Mesendoderm (in vitro differentiated cells): ENCODE measurements at regions not wholly inside any gene's neighbourhood (a gene's known extent, or its start where the extent isn't known, plus 50 kb on each side); places are given as distances from the start of the nearest gene placed in this dataset.

Experiments
- DNase-seq: peaks from one replicate; pipeline ENCODE4 v3.0.0; 2013
- H2AK5ac ChIP-seq: 2 replicates; pipeline ENCODE4 v1.6.1; 2013; ENCODE audit warnings: low read length, inconsistent platforms
- H2BK120ac ChIP-seq: 2 replicates; pipeline ENCODE4 v1.6.1; 2013; ENCODE audit warnings: low read depth, mild to moderate bottlenecking, low read length, moderate library complexity, mixed read lengths
- H2BK15ac ChIP-seq: replicated peaks from 2 replicates; pipeline ENCODE4 v1.6.1; 2013; ENCODE audit warnings: low read depth, mild to moderate bottlenecking, moderate library complexity
- H2BK5ac ChIP-seq: 2 replicates; pipeline ENCODE4 v1.6.1; 2013; ENCODE audit warnings: low read length, inconsistent platforms
- H3K18ac ChIP-seq: 2 replicates; pipeline ENCODE4 v1.6.1; 2013; ENCODE audit warnings: mild to moderate bottlenecking, low read length, mixed read lengths
- H3K23ac ChIP-seq: one replicate; pipeline ENCODE4 v1.6.1; 2013; ENCODE audit warnings: low read length
- H3K27ac ChIP-seq: 2 replicates; pipeline ENCODE4 v1.5.1; 2013; ENCODE audit warnings: low read depth, mild to moderate bottlenecking, inconsistent platforms, low read length, moderate library complexity
- H3K27me3 ChIP-seq: 2 replicates; pipeline ENCODE4 v1.6.1; 2013; ENCODE audit warnings: low read length, control low read depth, mild to moderate bottlenecking, inconsistent platforms; ENCODE audit not compliant: insufficient read depth, poor library complexity
- H3K36me3 ChIP-seq: 2 replicates; pipeline ENCODE4 v1.6.1; 2013; ENCODE audit warnings: low read length, inconsistent platforms; ENCODE audit not compliant: control insufficient read depth, insufficient read depth
- H3K4ac ChIP-seq: one replicate; pipeline ENCODE4 v1.6.1; 2013; ENCODE audit warnings: low read depth, mild to moderate bottlenecking, low read length, moderate library complexity
- H3K4me1 ChIP-seq: 2 replicates; pipeline ENCODE4 v1.6.1; 2013; ENCODE audit warnings: low read depth, low read length, inconsistent platforms; ENCODE audit not compliant: control insufficient read depth
- H3K4me2 ChIP-seq: 2 replicates; pipeline ENCODE4 v1.6.1; 2013; ENCODE audit warnings: low read length
- H3K4me3 ChIP-seq: 2 replicates; pipeline ENCODE4 v1.5.1; 2013; ENCODE audit warnings: mild to moderate bottlenecking, low read length
- H3K56ac ChIP-seq: one replicate; pipeline ENCODE4 v1.6.1; 2013; ENCODE audit warnings: low read length
- H3K79me1 ChIP-seq: 2 replicates; pipeline ENCODE4 v1.6.1; 2013; ENCODE audit warnings: low read length, inconsistent platforms
- H3K79me2 ChIP-seq: 2 replicates; pipeline ENCODE4 v1.6.1; 2013; ENCODE audit warnings: mild to moderate bottlenecking, low read length; ENCODE audit not compliant: control insufficient read depth, insufficient read depth
- H3K9ac ChIP-seq: 2 replicates; pipeline ENCODE4 v1.6.1; 2013; ENCODE audit warnings: low read length, inconsistent platforms
- H4K5ac ChIP-seq: one replicate; pipeline ENCODE4 v1.6.1; 2013; ENCODE audit warnings: low read length
- H4K8ac ChIP-seq: one replicate; pipeline ENCODE4 v1.6.1; 2013; ENCODE audit warnings: low read depth, mild to moderate bottlenecking, control low read depth, low read length, moderate library complexity
- WGBS: extraction: QIAGEN DNeasy Blood & Tissue Kit; methylation state at CpG from one replicate; pipeline ENCODE4 v1.1.7; 2013; ENCODE audit warnings: low lambda C conversion rate, missing lambda C conversion rate; ENCODE audit not compliant: insufficient coverage; ENCODE audit errors: extremely low coverage; 5-methylcytosine and 5-hydroxymethylcytosine counted together

GRCh38 chr4:18192901-18193300 is 171.3 kb upstream of the LCORL start:
- Histone ChIP-seq H3K36me3 (no peaks in the 10 kb centered on the region), H2BK5ac (no peak overlapping the region), H3K27me3 (no peaks in the 10 kb centered on the region), H3K4me1 (no peaks in the 10 kb centered on the region), H3K79me1 (no peaks in the 10 kb centered on the region), H3K4me3 (no peak overlapping the region), H2BK15ac (no peak overlapping the region), H3K56ac (no peak overlapping the region), H3K9ac (no peak overlapping the region), H3K27ac (no peak overlapping the region), H3K79me2 (no peaks in the 10 kb centered on the region), H2AK5ac (no peak overlapping the region), H4K5ac (no peak overlapping the region), H2BK120ac (no peak overlapping the region), H3K18ac (no peak overlapping the region), H4K8ac (no peak overlapping the region), H3K4me2 (no peak overlapping the region), H3K23ac (no peak overlapping the region), H3K4ac (no peak overlapping the region)
- WGBS, result no CpG with 5 or more reads among the region's 3 CpGs
- DNase-seq, result no peak

DNA sequence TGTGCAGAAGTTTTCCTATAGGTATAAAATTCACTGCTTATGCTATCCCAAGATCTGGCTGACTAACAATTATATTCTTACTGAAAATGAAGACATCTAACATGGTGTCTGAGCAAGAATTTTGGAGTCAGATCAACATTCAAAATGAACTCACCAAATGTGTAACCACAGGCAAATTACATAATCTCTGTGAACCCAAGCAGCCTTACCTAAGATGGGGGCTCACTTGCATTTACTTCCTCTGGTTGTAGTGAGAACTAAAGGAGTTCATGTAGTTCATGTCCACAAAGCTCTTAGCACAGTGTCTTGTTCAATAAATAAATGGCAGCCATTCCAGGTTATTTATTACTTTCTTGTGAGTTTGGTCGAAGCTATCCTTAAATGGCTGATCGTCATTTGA is 163.9 kb upstream of the LCORL start:
- Histone ChIP-seq H3K79me2 (no peaks in the 10 kb centered on the region), H3K9ac (no peak overlapping the region), H2BK5ac (no peak overlapping the region), H3K4me1 (no peaks in the 10 kb centered on the region), H3K4ac (no peak overlapping the region), H3K4me2 (no peak overlapping the region), H3K27me3 (no peaks in the 10 kb centered on the region), H3K23ac (no peak overlapping the region), H4K8ac (no peak overlapping the region), H2AK5ac (no peak overlapping the region), H2BK120ac (no peak overlapping the region), H3K36me3 (no peaks in the 10 kb centered on the region), H3K4me3 (no peak overlapping the region), H2BK15ac (no peak overlapping the region), H3K18ac (no peak overlapping the region), H3K79me1 (no peaks in the 10 kb centered on the region), H3K56ac (no peak overlapping the region), H4K5ac (no peak overlapping the region), H3K27ac (no peak overlapping the region)
- WGBS, result no CpG with 5 or more reads among the region's 2 CpGs
- no peak for DNase-seq

GRCh38 chr4:18180892-18181291 is 159.3 kb upstream of the LCORL start:
- no peak overlapping the region for H2BK15ac ChIP-seq
- H3K23ac ChIP-seq, result no peak overlapping the region
- no peak for DNase-seq
- H3K79me1 ChIP-seq, result no peaks in the 10 kb centered on the region
- H2BK5ac ChIP-seq, result no peak overlapping the region
- no peak overlapping the region for H3K9ac ChIP-seq
- no peak overlapping the region for H4K8ac ChIP-seq
- H2AK5ac ChIP-seq, result no peak overlapping the region
- no peak overlapping the region for H3K4me3 ChIP-seq
- H4K5ac ChIP-seq, result no peak overlapping the region
- no peaks in the 10 kb centered on the region for H3K79me2 ChIP-seq
- H3K4me1 ChIP-seq, result no peaks in the 10 kb centered on the region
- no peak overlapping the region for H3K56ac ChIP-seq
- no peak overlapping the region for H3K4me2 ChIP-seq
- no peaks in the 10 kb centered on the region for H3K27me3 ChIP-seq
- no peaks in the 10 kb centered on the region for H3K36me3 ChIP-seq
- H3K4ac ChIP-seq, result no peak overlapping the region
- H2BK120ac ChIP-seq, result no peak overlapping the region
- no peak overlapping the region for H3K18ac ChIP-seq
- no peak overlapping the region for H3K27ac ChIP-seq

DNA sequence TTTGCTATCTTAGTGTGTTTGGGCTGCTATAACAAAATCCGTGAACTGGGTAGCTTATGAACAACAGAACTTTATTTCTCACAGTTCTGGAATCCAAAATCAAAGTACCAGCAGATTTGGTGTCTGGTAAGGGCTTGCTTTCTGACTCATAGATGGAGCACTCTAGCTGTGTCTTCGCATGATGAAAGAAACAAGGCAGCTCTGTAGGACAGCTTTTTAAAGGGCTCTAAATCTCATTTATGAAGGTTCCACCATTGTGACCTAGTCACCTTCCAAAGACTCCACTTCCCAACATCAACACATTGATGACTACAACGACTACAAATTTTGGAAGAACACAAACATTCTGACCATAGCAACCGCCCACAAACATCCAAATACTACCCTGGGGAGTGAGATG is 158.6 kb upstream of the LCORL start:
- H3K27ac ChIP-seq, result no peak overlapping the region
- no peak overlapping the region for H4K5ac ChIP-seq
- no peak overlapping the region for H3K9ac ChIP-seq
- H3K18ac ChIP-seq, result no peak overlapping the region
- no peaks in the 10 kb centered on the region for H3K27me3 ChIP-seq
- H2BK120ac ChIP-seq, result no peak overlapping the region
- no peaks in the 10 kb centered on the region for H3K79me1 ChIP-seq
- no peaks in the 10 kb centered on the region for H3K36me3 ChIP-seq
- no peak for DNase-seq
- H2BK5ac ChIP-seq, result no peak overlapping the region
- no peak overlapping the region for H3K56ac ChIP-seq
- H3K4me2 ChIP-seq, result no peak overlapping the region
- H3K23ac ChIP-seq, result no peak overlapping the region
- no peak overlapping the region for H3K4me3 ChIP-seq
- H4K8ac ChIP-seq, result no peak overlapping the region
- H3K79me2 ChIP-seq, result no peaks in the 10 kb centered on the region
- no peak overlapping the region for H3K4ac ChIP-seq
- H2AK5ac ChIP-seq, result no peak overlapping the region
- WGBS, result no CpG with 5 or more reads among the region's 4 CpGs
- no peaks in the 10 kb centered on the region for H3K4me1 ChIP-seq
- no peak overlapping the region for H2BK15ac ChIP-seq

- Histone ChIP-seq H3K79me1 (no peaks in the 10 kb centered on the region), H3K56ac (no peak overlapping the region), H3K4me1 (no peaks in the 10 kb centered on the region), H4K5ac (no peak overlapping the region), H3K23ac (no peak overlapping the region), H3K4me3 (no peak overlapping the region), H2BK120ac (no peak overlapping the region), H3K36me3 (no peaks in the 10 kb centered on the region), H3K27me3 (no peaks in the 10 kb centered on the region), H3K9ac (no peak overlapping the region), H2AK5ac (no peak overlapping the region), H4K8ac (no peak overlapping the region), H3K4me2 (no peak overlapping the region), H2BK15ac (no peak overlapping the region), H2BK5ac (no peak overlapping the region), H3K4ac (no peak overlapping the region), H3K18ac (no peak overlapping the region), H3K27ac (no peak overlapping the region), H3K79me2 (no peaks in the 10 kb centered on the region)
- no CpG with 5 or more reads among the region's 2 CpGs for WGBS
- no peak for DNase-seq
Measured at GRCh38 chr4:18171896-18172295, 150.3 kb upstream of the LCORL start.

- H3K9ac ChIP-seq, result no peak overlapping the region
- no peak overlapping the region for H3K27ac ChIP-seq
- no peaks in the 10 kb centered on the region for H3K27me3 ChIP-seq
- H3K4me2 ChIP-seq, result no peak overlapping the region
- H2BK120ac ChIP-seq, result no peak overlapping the region
- H3K4me3 ChIP-seq, result no peak overlapping the region
- no CpG with 5 or more reads among the region's 4 CpGs for WGBS
- no peak overlapping the region for H3K18ac ChIP-seq
- no peaks in the 10 kb centered on the region for H3K79me1 ChIP-seq
- H3K4ac ChIP-seq, result no peak overlapping the region
- no peak overlapping the region for H4K5ac ChIP-seq
- no peak overlapping the region for H2BK5ac ChIP-seq
- H4K8ac ChIP-seq, result no peak overlapping the region
- no peaks in the 10 kb centered on the region for H3K4me1 ChIP-seq
- no peaks in the 10 kb centered on the region for H3K79me2 ChIP-seq
- no peaks in the 10 kb centered on the region for H3K36me3 ChIP-seq
- no peak for DNase-seq
- no peak overlapping the region for H3K23ac ChIP-seq
- no peak overlapping the region for H3K56ac ChIP-seq
- no peak overlapping the region for H2AK5ac ChIP-seq
- H2BK15ac ChIP-seq, result no peak overlapping the region
Measured at GRCh38 chr4:18167831-18168230, 146.3 kb upstream of the LCORL start.
